ENCODE measurements at regions not wholly inside any gene's neighbourhood (a gene's known extent, or its start where the extent isn't known, plus 50 kb on each side); places are given as distances from the start of the nearest gene placed in this dataset.

GRCh38 chr3:153032891-153033290 lies 129.1 kb upstream of the RAP2B start:
- TF ChIP-seq NFRKB (IDR thresholded peaks at IDR 0.05) = no peak
- no peak for TF ChIP-seq ELF4 (IDR thresholded peaks at IDR 0.05)
- TF ChIP-seq ARNT (IDR thresholded peaks at IDR 0.05) = no peak
- TF ChIP-seq SUZ12 (IDR thresholded peaks at IDR 0.05) = no peak
- no peak for TF ChIP-seq FOXM1 (IDR thresholded peaks at IDR 0.05; ENCODE audit: borderline replicate concordance)
- TF ChIP-seq SP1 (IDR thresholded peaks at IDR 0.05) = no peak
- no peak for TF ChIP-seq BHLHE40 (IDR thresholded peaks at IDR 0.05; ENCODE audit: borderline replicate concordance)
